Karpas-422 (cell line): ENCODE measurements at regions not wholly inside any gene's neighbourhood (a gene's known extent, or its start where the extent isn't known, plus 50 kb on each side); places are given as distances from the start of the nearest gene placed in this dataset.

Experiments used
- DNase-seq: peaks from one replicate; pipeline ENCODE4 v3.0.0-alpha.2; 2015
- H2AFZ ChIP-seq: fragments of 200-600 bp; sonication (generic); 2 replicates; pipeline ENCODE4 v1.6.1; 2014; ENCODE audit warnings: antibody characterized with exemption, low read length, mixed read lengths
- H3K27ac ChIP-seq: fragments of 200-600 bp; sonication (generic); 2 replicates; pipeline ENCODE4 v1.5.1; 2014; ENCODE audit warnings: mild to moderate bottlenecking, low read length, moderate library complexity
- H3K27me3 ChIP-seq: fragments of 200-600 bp; sonication (generic); 2 replicates; pipeline ENCODE4 v1.6.1; 2014; ENCODE audit warnings: low read length, mixed read lengths
- H3K36me3 ChIP-seq: fragments of 200-600 bp; sonication (generic); 2 replicates; pipeline ENCODE4 v1.6.1; 2014; ENCODE audit warnings: low read length, mixed read lengths; ENCODE audit not compliant: insufficient read depth
- H3K4me1 ChIP-seq: fragments of 200-600 bp; sonication (generic); 2 replicates; pipeline ENCODE4 v1.6.1; 2014; ENCODE audit warnings: mild to moderate bottlenecking, low read length, mixed read lengths
- H3K4me2 ChIP-seq: fragments of 200-600 bp; sonication (generic); 2 replicates; pipeline ENCODE4 v1.6.1; 2014; ENCODE audit warnings: low read length, low read depth, mild to moderate bottlenecking; ENCODE audit not compliant: poor library complexity, severe bottlenecking
- H3K4me3 ChIP-seq: fragments of 200-600 bp; sonication (generic); 2 replicates; pipeline ENCODE4 v1.5.1; 2014; ENCODE audit warnings: mild to moderate bottlenecking, antibody characterized with exemption, low read length, mixed read lengths
- H3K79me2 ChIP-seq: fragments of 200-600 bp; sonication (generic); 2 replicates; pipeline ENCODE4 v1.6.1; 2014; ENCODE audit warnings: mild to moderate bottlenecking, low read length, mixed read lengths
- H3K9ac ChIP-seq: fragments of 200-600 bp; sonication (generic); 2 replicates; pipeline ENCODE4 v1.6.0; 2014; ENCODE audit warnings: low read length
- H3K9me2 ChIP-seq: fragments of 200-600 bp; sonication (generic), shearing (Covaris generic); replicated peaks from 2 replicates; pipeline ENCODE4 v1.6.0; 2014; ENCODE audit warnings: mild to moderate bottlenecking, low read length, moderate library complexity; ENCODE audit not compliant: insufficient read depth
- H3K9me3 ChIP-seq: fragments of 300-700, 200-600 bp; sonication (generic); 2 replicates; pipeline ENCODE4 v1.6.1; 2014; ENCODE audit warnings: low read length, mixed read lengths
- H4K20me1 ChIP-seq: fragments of 200-600 bp; sonication (generic); 2 replicates; pipeline ENCODE4 v1.6.1; 2014; ENCODE audit warnings: mild to moderate bottlenecking, antibody characterized with exemption, low read length, low read depth; ENCODE audit not compliant: insufficient read depth

DNA sequence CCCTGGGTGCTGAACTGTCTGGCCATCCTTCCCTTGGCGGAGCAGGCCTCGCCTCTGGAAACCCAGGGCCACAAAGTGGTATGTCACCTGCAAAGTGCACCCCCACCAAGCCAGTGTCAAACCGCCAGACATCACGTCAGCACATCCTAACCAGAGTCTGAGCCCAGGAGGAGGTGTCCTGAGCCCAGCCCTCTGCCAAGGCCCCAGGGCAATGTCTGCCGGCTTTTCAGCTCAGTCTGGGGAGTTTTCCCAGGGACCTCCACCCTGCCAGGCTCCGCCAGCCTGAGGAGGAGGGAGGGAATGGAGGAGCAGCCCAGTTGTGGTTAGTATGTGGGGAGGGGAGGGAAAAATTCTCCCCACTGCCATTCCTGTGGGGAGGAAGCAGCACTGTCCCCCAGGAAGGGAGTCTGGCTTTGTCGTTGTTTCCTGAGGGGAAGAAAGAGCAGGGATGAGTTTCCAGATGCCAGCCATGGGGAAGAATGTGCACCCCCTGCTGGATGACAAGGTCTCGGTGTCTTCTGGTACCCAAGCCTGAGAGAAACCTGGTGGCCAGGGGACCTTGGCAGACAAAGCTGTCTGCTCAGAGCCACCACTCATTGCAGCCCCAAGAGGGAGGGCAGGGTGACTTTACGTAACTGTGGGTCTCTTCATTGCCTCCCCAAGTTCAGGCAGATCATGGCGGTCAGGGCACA, 81.4 kb upstream of the CD82 start:
- Histone ChIP-seq H3K9me3 (no peaks in the 10 kb centered on the region), H2AFZ (no peak overlapping the region), H3K9me2 (no peaks in the 10 kb centered on the region), H3K4me3 (no peak overlapping the region), H3K9ac (no peak overlapping the region), H3K4me2 (no peak overlapping the region), H3K79me2 (no peaks in the 10 kb centered on the region), H3K4me1 (no peaks in the 10 kb centered on the region), H3K36me3 (no peaks in the 10 kb centered on the region), H3K27me3 (no peaks in the 10 kb centered on the region), H4K20me1 (no peaks in the 10 kb centered on the region), H3K27ac (no peak overlapping the region)
- peak; percentile 55 for DNase-seq

DNA sequence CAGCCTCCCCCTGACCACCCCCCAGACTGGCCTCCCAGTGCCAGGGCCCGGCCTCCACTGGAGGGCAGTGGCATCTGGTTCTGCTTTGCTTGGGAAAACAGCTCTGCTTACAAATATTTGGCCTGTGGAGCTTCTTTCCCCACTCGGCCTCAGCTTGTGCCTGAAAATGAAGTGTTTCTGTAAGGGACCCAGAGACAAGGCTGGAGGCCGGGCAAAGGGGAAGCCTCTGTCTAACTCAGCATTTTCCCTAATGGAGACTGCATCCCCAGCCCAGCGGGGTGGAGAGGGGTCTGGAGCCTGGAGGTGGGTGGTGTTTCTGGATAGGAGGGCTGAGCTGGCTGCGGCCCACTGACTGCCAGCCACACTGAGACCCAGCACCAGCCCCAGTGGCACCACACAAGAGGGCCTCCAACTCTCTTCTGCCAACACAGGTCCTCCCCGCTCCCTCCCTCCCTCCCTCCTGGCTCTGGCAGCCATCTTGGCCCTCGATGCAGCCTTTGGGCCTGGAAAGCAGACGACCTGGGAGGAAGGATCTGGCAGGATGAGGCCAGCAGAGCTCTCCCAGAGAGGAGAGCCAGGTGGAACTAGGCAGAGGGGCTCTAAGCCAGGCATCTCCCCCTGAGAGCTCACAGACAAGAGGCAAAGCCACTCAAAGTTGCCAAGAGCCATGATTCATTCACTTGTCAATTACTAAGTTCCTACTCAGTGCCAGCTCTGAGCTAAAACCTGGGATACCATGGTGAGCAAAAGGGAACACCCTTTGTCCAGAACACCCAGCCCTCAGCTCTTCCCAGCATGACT, 77.1 kb upstream of the CD82 start:
- Histone ChIP-seq H3K27me3 (no peaks in the 10 kb centered on the region), H3K27ac (no peak overlapping the region), H3K9ac (no peak overlapping the region), H4K20me1 (no peaks in the 10 kb centered on the region), H3K4me2 (no peak overlapping the region), H3K4me3 (no peak overlapping the region), H3K4me1 (no peaks in the 10 kb centered on the region), H3K36me3 (no peaks in the 10 kb centered on the region), H3K9me2 (no peaks in the 10 kb centered on the region), H3K79me2 (no peaks in the 10 kb centered on the region), H2AFZ (no peak overlapping the region), H3K9me3 (no peaks in the 10 kb centered on the region)
- DNase-seq = no peak

- Histone ChIP-seq H3K4me2 (no peak overlapping the region), H3K9ac (no peak overlapping the region), H3K4me1 (peaks cover 6% of the 10 kb centered on the region; the same call in 1 of the 2 replicates), H2AFZ (no peak overlapping the region), H3K36me3 (no peaks in the 10 kb centered on the region), H3K27me3 (no peaks in the 10 kb centered on the region), H3K9me3 (no peaks in the 10 kb centered on the region), H3K27ac (no peak overlapping the region), H4K20me1 (no peaks in the 10 kb centered on the region), H3K79me2 (no peaks in the 10 kb centered on the region), H3K4me3 (no peak overlapping the region), H3K9me2 (no peaks in the 10 kb centered on the region)
- DNase-seq = no peak
Observed at GRCh38 chr11:44493383-44493782, 72.1 kb upstream of the CD82 start.

- Histone ChIP-seq H3K79me2 (no peaks in the 10 kb centered on the region), H3K4me3 (no peak overlapping the region), H3K27me3 (no peaks in the 10 kb centered on the region), H3K9me2 (no peaks in the 10 kb centered on the region), H2AFZ (no peak overlapping the region), H3K9ac (no peak overlapping the region), H3K4me2 (no peak overlapping the region), H3K27ac (no peak overlapping the region), H3K36me3 (no peaks in the 10 kb centered on the region), H4K20me1 (no peaks in the 10 kb centered on the region), H3K4me1 (peaks cover 6% of the 10 kb centered on the region; the same call in 1 of the 2 replicates), H3K9me3 (no peaks in the 10 kb centered on the region)
- no peak for DNase-seq
Observed at GRCh38 chr11:44493930-44494329, 71.5 kb upstream of the CD82 start.

GRCh38 chr11:44494785-44495184, 70.7 kb upstream of the CD82 start:
- H3K27ac ChIP-seq = no peak overlapping the region
- H4K20me1 ChIP-seq = no peaks in the 10 kb centered on the region
- H3K36me3 ChIP-seq = no peaks in the 10 kb centered on the region
- H3K79me2 ChIP-seq = no peaks in the 10 kb centered on the region
- no peak for DNase-seq
- no peaks in the 10 kb centered on the region for H3K9me2 ChIP-seq
- no peak overlapping the region for H3K4me2 ChIP-seq
- H2AFZ ChIP-seq = no peak overlapping the region
- H3K9ac ChIP-seq = no peak overlapping the region
- H3K4me3 ChIP-seq = no peak overlapping the region
- peaks cover 6% of the 10 kb centered on the region; the same call in 1 of the 2 replicates for H3K4me1 ChIP-seq
- H3K9me3 ChIP-seq = no peaks in the 10 kb centered on the region
- H3K27me3 ChIP-seq = no peaks in the 10 kb centered on the region

GRCh38 chr11:44496391-44496790, 69.1 kb upstream of the CD82 start:
- peaks cover 6% of the 10 kb centered on the region; the same call in 1 of the 2 replicates for H3K4me1 ChIP-seq

DNA sequence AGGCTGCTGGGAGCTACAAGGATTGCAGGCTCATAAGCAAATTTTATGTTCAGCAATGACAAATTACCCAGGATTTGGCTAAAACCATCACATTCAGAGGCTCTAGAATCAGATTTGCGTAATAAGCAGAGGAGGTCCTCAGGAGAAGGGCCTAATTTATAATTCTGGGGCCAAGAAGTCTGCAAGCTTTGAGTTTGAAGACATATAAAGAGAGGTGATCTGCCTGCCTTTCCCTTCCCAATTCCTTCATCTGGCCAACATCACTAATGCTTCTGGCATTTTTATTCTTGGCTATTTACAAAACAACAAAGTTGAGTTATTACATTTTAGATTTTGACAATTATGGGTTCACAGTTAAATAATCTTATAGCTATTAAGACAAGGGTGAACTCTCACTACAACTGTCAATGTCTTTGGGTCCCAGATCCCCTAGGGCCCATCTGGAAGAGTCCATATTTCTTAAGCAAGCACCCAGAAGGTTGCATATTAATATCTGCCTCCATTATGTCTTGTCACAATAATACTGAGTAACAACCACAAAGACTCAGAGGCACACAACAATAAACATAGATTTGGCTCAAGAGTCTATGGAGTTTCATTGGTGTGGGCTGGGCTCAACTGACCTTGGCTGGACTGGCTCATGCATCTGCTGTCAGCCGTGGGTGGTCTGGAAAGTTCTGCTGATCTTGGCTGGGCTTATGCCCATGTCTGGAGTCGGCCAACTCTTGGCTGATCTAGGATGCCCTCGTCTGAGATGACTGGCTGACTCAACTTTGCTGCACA, 67.2 kb upstream of the CD82 start:
- Histone ChIP-seq H3K27ac (no peak overlapping the region), H3K79me2 (no peaks in the 10 kb centered on the region), H2AFZ (no peak overlapping the region), H3K36me3 (no peaks in the 10 kb centered on the region), H4K20me1 (no peaks in the 10 kb centered on the region), H3K9me3 (no peaks in the 10 kb centered on the region), H3K4me3 (no peak overlapping the region), H3K4me2 (no peak overlapping the region), H3K27me3 (no peaks in the 10 kb centered on the region), H3K9ac (no peak overlapping the region), H3K9me2 (no peaks in the 10 kb centered on the region), H3K4me1 (peaks cover 6% of the 10 kb centered on the region; the same call in 1 of the 2 replicates)
- DNase-seq = no peak

More at GRCh38 chr11:44496391-44496790, 69.1 kb upstream of the CD82 start:
- no peaks in the 10 kb centered on the region for H3K9me3 ChIP-seq
- H3K9ac ChIP-seq = no peak overlapping the region
- no peak overlapping the region for H3K4me3 ChIP-seq
- no peak for DNase-seq
- no peaks in the 10 kb centered on the region for H3K36me3 ChIP-seq
- no peaks in the 10 kb centered on the region for H4K20me1 ChIP-seq
- no peak overlapping the region for H2AFZ ChIP-seq
- H3K4me2 ChIP-seq = no peak overlapping the region
- no peaks in the 10 kb centered on the region for H3K27me3 ChIP-seq
- H3K79me2 ChIP-seq = no peaks in the 10 kb centered on the region
- H3K9me2 ChIP-seq = no peaks in the 10 kb centered on the region
- no peak overlapping the region for H3K27ac ChIP-seq

DNA sequence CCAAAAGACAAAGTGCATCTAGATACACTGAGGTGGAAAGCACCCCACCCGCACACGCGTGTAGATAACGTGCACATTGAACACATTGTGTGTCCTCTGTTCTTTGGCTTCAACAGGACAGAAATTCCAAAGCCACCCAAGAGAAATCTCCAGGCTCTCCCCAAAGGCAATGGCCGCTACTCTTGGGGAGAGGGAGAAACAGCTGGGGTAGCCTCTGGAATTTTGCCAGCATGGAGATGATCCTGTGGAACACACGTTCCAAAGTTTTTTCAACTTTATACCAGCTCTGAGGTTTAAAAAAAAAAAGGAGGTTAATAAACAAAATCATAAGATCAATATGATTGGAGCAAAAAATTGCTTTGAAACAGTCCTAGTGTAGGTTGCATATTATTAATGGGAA, 63.0 kb upstream of the CD82 start:
- no peaks in the 10 kb centered on the region for H3K36me3 ChIP-seq
- H3K9me3 ChIP-seq = no peaks in the 10 kb centered on the region
- H3K4me3 ChIP-seq = no peak overlapping the region
- H3K4me2 ChIP-seq = no peak overlapping the region
- H3K79me2 ChIP-seq = no peaks in the 10 kb centered on the region
- H3K27me3 ChIP-seq = no peaks in the 10 kb centered on the region
- H3K4me1 ChIP-seq = peaks cover 6% of the 10 kb centered on the region; the same call in 1 of the 2 replicates
- no peaks in the 10 kb centered on the region for H3K9me2 ChIP-seq
- no peak overlapping the region for H3K27ac ChIP-seq
- DNase-seq = no peak
- no peak overlapping the region for H2AFZ ChIP-seq
- no peaks in the 10 kb centered on the region for H4K20me1 ChIP-seq
- no peak overlapping the region for H3K9ac ChIP-seq
